HCT116 (cell line): ENCODE measurements at regions not wholly inside any gene's neighbourhood (a gene's known extent, or its start where the extent isn't known, plus 50 kb on each side); places are given as distances from the start of the nearest gene placed in this dataset.

ENCODE experiments used
- ATAC-seq: fragments of 200-7000 bp; cut with Tn5 transposase; 2 replicates; pipeline ENCODE4 v1.9.1; 2020; ENCODE audit warnings: mild to moderate bottlenecking, moderate library complexity
- BruUV-seq: library from RNA; stranded (reverse); fragments of 400-500 nt; replicated peaks from 2 replicates; lab custom pipeline; 2021; lab: Mats Ljungman, UMichigan
- CTCF ChIA-PET: fragments of 300-600 bp; sonication (Branson Sonifier 250); formaldehyde crosslinking; loops from one replicate; lab custom pipeline; 2021; ENCODE audit warnings: antibody characterized with exemption; lab: Charles Lee
- POLR2A ChIA-PET: fragments of 300-600, 350-600 bp; sonication (Branson Sonifier 250); formaldehyde crosslinking; loops from one replicate; lab custom pipeline; 2021; ENCODE audit warnings: antibody characterized with exemption; lab: Charles Lee
- RAD21 ChIA-PET, 2 experiments: fragments of 300-600 bp; sonication (Branson Sonifier 250); formaldehyde crosslinking; loops; one replicate each; lab custom pipeline; 2023; ENCODE audit warnings: low total read pairs in 2 of 2; ENCODE audit not compliant: uncharacterized antibody in 2 of 2, unreplicated experiment in 2 of 2, low non-redundant PET in 1 of 2; lab: Charles Lee
- DNase-seq: peaks from one replicate; pipeline ENCODE4 v3.0.0-alpha.2; 2010; ENCODE audit warnings: low read depth, low spot score
- H2AFZ ChIP-seq: fragments of 200-600 bp; shearing (Covaris generic), sonication (generic); 2 replicates; pipeline ENCODE4 v1.6.1; 2017; ENCODE audit warnings: low read depth, mixed run types, mixed read lengths, antibody characterized with exemption, low read length; ENCODE audit not compliant: poor library complexity, severe bottlenecking
- H3K27ac ChIP-seq: 2 replicates; pipeline ENCODE4 v1.5.1; 2012; ENCODE audit warnings: low read depth, low read length
- H3K27me3 ChIP-seq: fragments of 200-600 bp; sonication (generic); 2 replicates; pipeline ENCODE4 v1.6.1; 2016; ENCODE audit warnings: mixed run types, low read length, mixed read lengths; ENCODE audit not compliant: insufficient read depth
- H3K36me3 ChIP-seq, 2 experiments: fragments of 200-500 bp in 1 of 2; fragments of 200-600 bp in 1 of 2; sonication (Bioruptor generic) in 1 of 2; sonication (generic) in 1 of 2; 2 replicates each; pipeline versions ENCODE4 v1.5.1 to v1.6.1; 2014 to 2016; ENCODE audit warnings: low read length in 2 of 2, inconsistent platforms in 1 of 2, mixed read lengths in 1 of 2, mixed run types in 1 of 2; ENCODE audit not compliant: insufficient read depth in 2 of 2, control insufficient read depth in 1 of 2
- H3K4me1 ChIP-seq, 2 experiments: fragments of 200-600 bp in 1 of 2; sonication (generic) in 1 of 2; 2 replicates each; pipeline versions ENCODE4 v1.5.1 to v1.6.1; 2012 to 2017; ENCODE audit warnings: low read length in 2 of 2, inconsistent platforms in 1 of 2, mild to moderate bottlenecking in 1 of 2, mixed read lengths in 1 of 2, mixed run types in 1 of 2, moderate library complexity in 1 of 2; ENCODE audit not compliant: insufficient read depth in 2 of 2, control insufficient read depth in 1 of 2
- H3K4me2 ChIP-seq: fragments of 200-600 bp; sonication (generic); 2 replicates; pipeline ENCODE4 v1.6.1; 2017; ENCODE audit warnings: mixed run types, low read length, mixed read lengths
- H3K4me3 ChIP-seq, 2 experiments: fragments of 200-600 bp in 1 of 2; sonication (generic) in 1 of 2; replicated peaks in 1 of 2; 2 replicates each; pipeline ENCODE4 v1.5.1; 2011 to 2016; ENCODE audit warnings: low read length in 2 of 2, control low read depth in 1 of 2, low read depth in 1 of 2, mild to moderate bottlenecking in 1 of 2, mixed read lengths in 1 of 2, mixed run types in 1 of 2
- H3K79me2 ChIP-seq: fragments of 200-600 bp; sonication (generic); 2 replicates; pipeline ENCODE4 v1.6.1; 2017; ENCODE audit warnings: mild to moderate bottlenecking, mixed run types, low read length, moderate library complexity, mixed read lengths; ENCODE audit not compliant: insufficient read depth
- H3K9ac ChIP-seq: fragments of 200-600 bp; sonication (generic); 2 replicates; pipeline ENCODE4 v1.6.1; 2016; ENCODE audit warnings: low read length, mixed read lengths
- H3K9me2 ChIP-seq: fragments of 200-600 bp; sonication (generic), shearing (Covaris generic); 2 replicates; pipeline ENCODE4 v1.6.1; 2017; ENCODE audit warnings: mixed run types, mild to moderate bottlenecking, moderate library complexity; ENCODE audit not compliant: insufficient read depth
- H3K9me3 ChIP-seq, 2 experiments: fragments of 200-500 bp in 1 of 2; fragments of 200-600 bp in 1 of 2; sonication (Bioruptor generic) in 1 of 2; sonication (generic) in 1 of 2; 2 replicates each; pipeline ENCODE4 v1.6.1; 2014 to 2017; ENCODE audit warnings: low read length in 2 of 2, mixed read lengths in 2 of 2, inconsistent platforms in 1 of 2, low read depth in 1 of 2, mild to moderate bottlenecking in 1 of 2, mixed run types in 1 of 2, moderate library complexity in 1 of 2; ENCODE audit not compliant: control insufficient read depth in 1 of 2, insufficient read depth in 1 of 2
- H4K20me1 ChIP-seq: fragments of 200-600 bp; sonication (generic), shearing (Covaris generic); 2 replicates; pipeline ENCODE4 v1.6.1; 2017; ENCODE audit warnings: mixed run types, mild to moderate bottlenecking, moderate library complexity; ENCODE audit not compliant: insufficient read depth
- CBX3 ChIP-seq: IDR thresholded peaks from 2 replicates; pipeline ENCODE4 v1.6.1; 2012; ENCODE audit warnings: low read depth
- CTCF ChIP-seq, 3 experiments: fragments of 200-600 bp in 1 of 3; sonication (generic) in 1 of 3; IDR thresholded peaks in 2 of 3; conservative IDR thresholded peaks in 1 of 3; 2 replicates each; pipeline ENCODE4 v1.5.1; 2012 to 2017; ENCODE audit warnings: low read depth in 2 of 3, low read length in 2 of 3, antibody characterized with exemption in 1 of 3, borderline replicate concordance in 1 of 3, control low read depth in 1 of 3, mild to moderate bottlenecking in 1 of 3, mixed read lengths in 1 of 3, mixed run types in 1 of 3, moderate library complexity in 1 of 3; ENCODE audit not compliant: insufficient read depth in 1 of 3
- EGR1 ChIP-seq: IDR thresholded peaks from 2 replicates; pipeline ENCODE4 v1.6.1; 2012; ENCODE audit warnings: low read depth
- EZH2 ChIP-seq: fragments of 200-600 bp; sonication (generic); IDR thresholded peaks from 2 replicates; pipeline ENCODE4 v1.6.1; 2017; ENCODE audit warnings: antibody characterized with exemption, mixed run types
- EZH2phosphoT487 ChIP-seq: fragments of 200-600 bp; IDR thresholded peaks from 2 replicates; pipeline ENCODE4 v1.6.1; 2018; ENCODE audit warnings: antibody characterized with exemption, borderline replicate concordance
- FOSL1 ChIP-seq: IDR thresholded peaks from 2 replicates; pipeline ENCODE4 v1.6.1; 2012; ENCODE audit warnings: low read depth
- RAD21 ChIP-seq: IDR thresholded peaks from 2 replicates; pipeline ENCODE4 v1.6.1; 2012; ENCODE audit warnings: low read depth, mild to moderate bottlenecking
- REST ChIP-seq: IDR thresholded peaks from 2 replicates; pipeline ENCODE4 v1.6.1; 2012; ENCODE audit warnings: low read depth
- SIN3A ChIP-seq: IDR thresholded peaks from 2 replicates; pipeline ENCODE4 v1.6.1; 2012; ENCODE audit warnings: low read depth
- TCF7L2 ChIP-seq: IDR thresholded peaks from 2 replicates; pipeline ENCODE4 v1.7.0; 2011; ENCODE audit warnings: borderline replicate concordance, inconsistent platforms; ENCODE audit not compliant: insufficient read depth, insufficient read length; ENCODE audit errors: extremely low read depth
- intact Hi-C: fragments of 100-400 bp; cut with micrococcal nuclease; formaldehyde crosslinking; loops from 2 replicates; pipeline ENCODE4 v1.10.0; 2022
- TF ChIP-seq, protein P1 (sequence below): IDR thresholded peaks from 2 replicates; pipeline ENCODE4 v1.6.1; 2011; ENCODE audit warnings: mild to moderate bottlenecking, low read length, moderate library complexity; ENCODE audit not compliant: insufficient replicate concordance; ENCODE audit errors: extremely low read depth
- TF ChIP-seq, protein P2 (sequence below): IDR thresholded peaks from 2 replicates; pipeline ENCODE4 v1.6.1; 2012

DNA sequence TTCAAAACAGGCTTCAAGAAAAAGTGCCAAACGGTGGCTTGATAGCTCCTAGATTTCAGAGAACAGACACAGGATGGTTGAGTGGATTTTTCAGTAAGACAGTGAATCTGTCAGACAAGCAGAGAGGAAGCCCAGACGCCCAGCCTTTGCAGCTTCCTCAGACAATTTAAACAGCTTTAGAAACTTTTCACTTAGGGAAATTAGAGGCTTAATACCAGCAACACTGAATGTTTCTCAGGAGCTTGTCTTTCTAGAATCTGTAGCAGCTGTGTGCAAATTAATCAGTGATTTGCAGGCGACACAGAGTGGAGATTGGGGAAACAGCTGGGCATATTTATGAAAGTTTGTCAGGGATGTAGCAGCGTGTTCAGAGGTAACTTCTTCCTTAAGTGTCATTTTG is 362.1 kb downstream of the GALC start (continued):
- TF ChIP-seq REST (no peak), TCF7L2 (no peak), SIN3A (no peak), FOSL1 (no peak), EGR1 (no peak), EZH2phosphoT487 (no peak)

DNA sequence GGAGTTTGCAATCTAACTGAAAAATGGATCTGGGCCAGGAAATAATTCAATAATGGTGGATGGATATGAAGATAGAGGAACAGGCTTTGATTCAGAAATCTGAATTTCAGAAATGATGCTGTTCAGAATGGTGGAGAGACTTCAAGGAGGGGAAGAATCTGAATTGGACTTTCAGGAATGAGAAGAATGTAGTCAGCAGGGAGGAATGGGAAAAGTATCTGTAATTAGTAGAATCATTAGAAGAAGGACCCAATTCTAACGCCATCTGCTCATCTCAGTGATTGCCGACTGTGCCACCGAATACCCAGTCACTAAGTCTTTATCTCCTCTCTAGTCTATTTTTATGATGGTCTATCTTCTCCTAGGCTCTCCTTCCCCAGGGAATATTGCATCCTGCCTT is 363.2 kb downstream of the GALC start:
- ATAC-seq (no peak), DNase-seq (no peak)
- no peak overlapping the region for H2AFZ ChIP-seq
- no peaks in the 10 kb centered on the region for H3K27me3 ChIP-seq
- ChIA-PET CTCF (no interaction called here), RAD21 (no interaction called here), POLR2A (no interaction called here)
- BruUV-seq: no TSS peak
- intact Hi-C loops: no loop called here
- H4K20me1 ChIP-seq: no peaks in the 10 kb centered on the region
- H3K27ac ChIP-seq: no peak overlapping the region
- peaks cover 0 to 13% of the 10 kb centered on the region in 2 experiments; a peak in 2 of 4 replicates for H3K9me3 ChIP-seq
- H3K9ac ChIP-seq: no peak overlapping the region
- H3K36me3 ChIP-seq: no peaks in the 10 kb centered on the region
- no peaks in the 10 kb centered on the region for H3K9me2 ChIP-seq
- H3K4me2 ChIP-seq: no peak overlapping the region
- no peak overlapping the region for H3K4me3 ChIP-seq
- H3K4me1 ChIP-seq: no peaks in the 10 kb centered on the region
- no peaks in the 10 kb centered on the region for H3K79me2 ChIP-seq
- TF ChIP-seq CTCF (IDR thresholded peaks at IDR 0.05 in 2 of 3, conservative IDR thresholded peaks at IDR 0.05 in 1 of 3; ENCODE audit: borderline replicate concordance in 1 of 3, insufficient read depth in 1 of 3, low read depth in 2 of 3, low read length in 2 of 3) (no peak), EZH2phosphoT487 (no peak), EZH2 (no peak), CBX3 (no peak), REST (no peak), RAD21 (no peak), EGR1 (no peak), TCF7L2 (no peak)
- TF ChIP-seq, protein P1, sequence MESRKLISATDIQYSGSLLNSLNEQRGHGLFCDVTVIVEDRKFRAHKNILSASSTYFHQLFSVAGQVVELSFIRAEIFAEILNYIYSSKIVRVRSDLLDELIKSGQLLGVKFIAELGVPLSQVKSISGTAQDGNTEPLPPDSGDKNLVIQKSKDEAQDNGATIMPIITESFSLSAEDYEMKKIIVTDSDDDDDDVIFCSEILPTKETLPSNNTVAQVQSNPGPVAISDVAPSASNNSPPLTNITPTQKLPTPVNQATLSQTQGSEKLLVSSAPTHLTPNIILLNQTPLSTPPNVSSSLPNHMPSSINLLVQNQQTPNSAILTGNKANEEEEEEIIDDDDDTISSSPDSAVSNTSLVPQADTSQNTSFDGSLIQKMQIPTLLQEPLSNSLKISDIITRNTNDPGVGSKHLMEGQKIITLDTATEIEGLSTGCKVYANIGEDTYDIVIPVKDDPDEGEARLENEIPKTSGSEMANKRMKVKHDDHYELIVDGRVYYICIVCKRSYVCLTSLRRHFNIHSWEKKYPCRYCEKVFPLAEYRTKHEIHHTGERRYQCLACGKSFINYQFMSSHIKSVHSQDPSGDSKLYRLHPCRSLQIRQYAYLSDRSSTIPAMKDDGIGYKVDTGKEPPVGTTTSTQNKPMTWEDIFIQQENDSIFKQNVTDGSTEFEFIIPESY: no peak
- TF ChIP-seq, protein P2, sequence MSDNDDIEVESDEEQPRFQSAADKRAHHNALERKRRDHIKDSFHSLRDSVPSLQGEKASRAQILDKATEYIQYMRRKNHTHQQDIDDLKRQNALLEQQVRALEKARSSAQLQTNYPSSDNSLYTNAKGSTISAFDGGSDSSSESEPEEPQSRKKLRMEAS: no peak
